PFSK-1 (cell line): ENCODE measurements at regions not wholly inside any gene's neighbourhood (a gene's known extent, or its start where the extent isn't known, plus 50 kb on each side); places are given as distances from the start of the nearest gene placed in this dataset.

ENCODE experiments used
- FOXP2 ChIP-seq: optimal IDR thresholded peaks from 2 replicates; pipeline ENCODE3; 2011; ENCODE audit warnings: borderline replicate concordance, control low read depth, inconsistent platforms; ENCODE audit not compliant: insufficient read depth; ENCODE audit errors: extremely low read length, extremely low read depth
- POLR2AphosphoS5 ChIP-seq: IDR thresholded peaks from 2 replicates; pipeline ENCODE4 v1.6.1; 2012; ENCODE audit warnings: low read depth, mild to moderate bottlenecking, control low read depth, low read length, moderate library complexity
- REST ChIP-seq, 2 experiments: IDR thresholded peaks; 2 replicates each; pipeline versions ENCODE4 v1.6.1 to v1.8.0; 2011 to 2012; ENCODE audit warnings: low read depth in 2 of 2, low read length in 2 of 2, control low read depth in 1 of 2, inconsistent platforms in 1 of 2, mild to moderate bottlenecking in 1 of 2, moderate library complexity in 1 of 2; ENCODE audit not compliant: insufficient read depth in 1 of 2
- SIN3A ChIP-seq: IDR thresholded peaks from 2 replicates; pipeline ENCODE4 v1.6.1; 2012; ENCODE audit warnings: mild to moderate bottlenecking, low read length, moderate library complexity, borderline replicate concordance; ENCODE audit not compliant: insufficient read depth
- TAF1 ChIP-seq: IDR thresholded peaks from 2 replicates; pipeline ENCODE4 v1.6.1; 2012; ENCODE audit warnings: low read length, control low read depth, borderline replicate concordance; ENCODE audit not compliant: insufficient read depth

- TF ChIP-seq REST (IDR thresholded peaks at IDR 0.05; ENCODE audit: insufficient read depth in 1 of 2, low read depth in 2 of 2, low read length in 2 of 2) = no peak
- TF ChIP-seq POLR2AphosphoS5 = no peak
- no peak for TF ChIP-seq SIN3A
- TF ChIP-seq TAF1 = no peak
- no peak for TF ChIP-seq FOXP2
Observed at GRCh38 chr7:156122752-156123354, 310.6 kb upstream of the SHH start.

GRCh38 chr7:156121956-156122355 lies 309.7 kb upstream of the SHH start:
- no peak for TF ChIP-seq POLR2AphosphoS5
- TF ChIP-seq REST (IDR thresholded peaks at IDR 0.05; ENCODE audit: insufficient read depth in 1 of 2, low read depth in 2 of 2, low read length in 2 of 2) = no peak
- no peak for TF ChIP-seq SIN3A
- no peak for TF ChIP-seq FOXP2
- no peak for TF ChIP-seq TAF1

- TF ChIP-seq REST (IDR thresholded peaks at IDR 0.05; ENCODE audit: insufficient read depth in 1 of 2, low read depth in 2 of 2, low read length in 2 of 2) (no peak), FOXP2 (no peak), TAF1 (no peak), POLR2AphosphoS5 (no peak), SIN3A (no peak)
Observed at GRCh38 chr7:156121434-156121833, 309.2 kb upstream of the SHH start.

GRCh38 chr7:156120552-156120951 lies 308.3 kb upstream of the SHH start:
- no peak for TF ChIP-seq REST (IDR thresholded peaks at IDR 0.05; ENCODE audit: insufficient read depth in 1 of 2, low read depth in 2 of 2, low read length in 2 of 2)
- no peak for TF ChIP-seq TAF1
- TF ChIP-seq FOXP2 = no peak
- TF ChIP-seq POLR2AphosphoS5 = no peak
- no peak for TF ChIP-seq SIN3A
